ENCODE measurements at regions not wholly inside any gene's neighbourhood (a gene's known extent, or its start where the extent isn't known, plus 50 kb on each side); places are given as distances from the start of the nearest gene placed in this dataset.
A peak's percentile ranks its signal among the peaks of the same experiment; 100 is the strongest.

GRCh38 chr7:45391618-45392451 is 182.3 kb upstream of the ADCY1 start:
- peaks cover 6% of the 10 kb centered on the region for H3K27me3 Mint-ChIP-seq
- no peak overlapping the region for H3K27ac Mint-ChIP-seq
- no peak for ATAC-seq (replicated peaks)
- H3K36me3 Mint-ChIP-seq (ENCODE audit: low read depth): no peaks in the 10 kb centered on the region
- no peaks in the 10 kb centered on the region for H3K9me3 Mint-ChIP-seq
- H3K4me3 Mint-ChIP-seq: no peak overlapping the region
- no peaks in the 10 kb centered on the region for H3K4me1 Mint-ChIP-seq

- Mint-ChIP-seq H3K36me3 (ENCODE audit: low read depth) (no peaks in the 10 kb centered on the region), H3K27me3 (peaks cover 3% of the 10 kb centered on the region), H3K4me1 (no peaks in the 10 kb centered on the region), H3K4me3 (no peak overlapping the region), H3K27ac (no peak overlapping the region), H3K9me3 (no peaks in the 10 kb centered on the region)
- no peak for ATAC-seq (replicated peaks)
Observed at GRCh38 chr7:45394117-45394708, 180.0 kb upstream of the ADCY1 start.

- H3K4me1 Mint-ChIP-seq: peaks cover 5% of the 10 kb centered on the region
- H3K9me3 Mint-ChIP-seq: peaks cover 6% of the 10 kb centered on the region
- H3K4me3 Mint-ChIP-seq: no peak overlapping the region
- no peak overlapping the region for H3K27ac Mint-ChIP-seq
- H3K27me3 Mint-ChIP-seq: peaks cover 5% of the 10 kb centered on the region
- no peaks in the 10 kb centered on the region for H3K36me3 Mint-ChIP-seq (ENCODE audit: low read depth)
- no peak for ATAC-seq (replicated peaks)
Observed at GRCh38 chr7:45399069-45399468, 175.1 kb upstream of the ADCY1 start.

- H3K27ac Mint-ChIP-seq: no peak overlapping the region
- H3K9me3 Mint-ChIP-seq: peaks cover 6% of the 10 kb centered on the region
- H3K36me3 Mint-ChIP-seq (ENCODE audit: low read depth): no peaks in the 10 kb centered on the region
- peaks cover 12% of the 10 kb centered on the region for H3K27me3 Mint-ChIP-seq
- no peak for ATAC-seq (replicated peaks)
- H3K4me3 Mint-ChIP-seq: no peak overlapping the region
- peaks cover 5% of the 10 kb centered on the region for H3K4me1 Mint-ChIP-seq
Observed at GRCh38 chr7:45400680-45401079, 173.5 kb upstream of the ADCY1 start.

- Mint-ChIP-seq H3K9me3 (peaks cover 6% of the 10 kb centered on the region), H3K4me3 (no peak overlapping the region), H3K27me3 (peaks cover 15% of the 10 kb centered on the region), H3K4me1 (peaks cover 5% of the 10 kb centered on the region), H3K27ac (no peak overlapping the region), H3K36me3 (ENCODE audit: low read depth) (no peaks in the 10 kb centered on the region)
- no peak for ATAC-seq (replicated peaks)
Observed at GRCh38 chr7:45401155-45401554, 173.0 kb upstream of the ADCY1 start.

- H3K9me3 Mint-ChIP-seq: peaks cover 6% of the 10 kb centered on the region
- no peak for ATAC-seq (replicated peaks)
- H3K27ac Mint-ChIP-seq: no peak overlapping the region
- no peaks in the 10 kb centered on the region for H3K36me3 Mint-ChIP-seq (ENCODE audit: low read depth)
- peaks cover 15% of the 10 kb centered on the region for H3K27me3 Mint-ChIP-seq
- peaks cover 5% of the 10 kb centered on the region for H3K4me1 Mint-ChIP-seq
- no peak overlapping the region for H3K4me3 Mint-ChIP-seq
Observed at GRCh38 chr7:45401851-45402250, 172.3 kb upstream of the ADCY1 start.

GRCh38 chr7:45402480-45403218 is 171.5 kb upstream of the ADCY1 start:
- H3K27ac Mint-ChIP-seq: no peak overlapping the region

GRCh38 chr7:45404622-45405021 is 169.5 kb upstream of the ADCY1 start:
- Mint-ChIP-seq H3K9me3 (peaks cover 6% of the 10 kb centered on the region), H3K4me1 (peaks cover 5% of the 10 kb centered on the region), H3K27me3 (peaks cover 24% of the 10 kb centered on the region), H3K4me3 (no peak overlapping the region), H3K36me3 (ENCODE audit: low read depth) (no peaks in the 10 kb centered on the region), H3K27ac (no peak overlapping the region)
- ATAC-seq (replicated peaks): no peak

More at GRCh38 chr7:45402480-45403218, 171.5 kb upstream of the ADCY1 start:
- ATAC-seq (replicated peaks): peak; percentile 90
- no peak overlapping the region for H3K4me3 Mint-ChIP-seq
- H3K36me3 Mint-ChIP-seq (ENCODE audit: low read depth): no peaks in the 10 kb centered on the region
- H3K4me1 Mint-ChIP-seq: peaks cover 5% of the 10 kb centered on the region
- H3K9me3 Mint-ChIP-seq: peaks cover 6% of the 10 kb centered on the region
- H3K27me3 Mint-ChIP-seq: peaks cover 15% of the 10 kb centered on the region

- Mint-ChIP-seq H3K36me3 (ENCODE audit: low read depth) (no peaks in the 10 kb centered on the region), H3K4me1 (peaks cover 5% of the 10 kb centered on the region), H3K9me3 (peaks cover 12% of the 10 kb centered on the region), H3K27ac (no peak overlapping the region), H3K4me3 (no peak overlapping the region), H3K27me3 (peaks cover 24% of the 10 kb centered on the region)
- ATAC-seq (replicated peaks): no peak
Observed at GRCh38 chr7:45407730-45408408, 166.3 kb upstream of the ADCY1 start.

- Mint-ChIP-seq H3K27me3 (peaks cover 23% of the 10 kb centered on the region), H3K36me3 (ENCODE audit: low read depth) (no peaks in the 10 kb centered on the region)
- no peak for ATAC-seq (replicated peaks)
Observed at GRCh38 chr7:45408409-45408737, 165.8 kb upstream of the ADCY1 start.

GRCh38 chr7:45410893-45411292 is 163.3 kb upstream of the ADCY1 start:
- no peaks in the 10 kb centered on the region for H3K4me1 Mint-ChIP-seq
- H3K4me3 Mint-ChIP-seq: no peak overlapping the region
- H3K36me3 Mint-ChIP-seq (ENCODE audit: low read depth): no peaks in the 10 kb centered on the region
- ATAC-seq (replicated peaks): no peak
- peaks cover 7% of the 10 kb centered on the region for H3K9me3 Mint-ChIP-seq
- H3K27ac Mint-ChIP-seq: no peak overlapping the region
- peaks cover 10% of the 10 kb centered on the region for H3K27me3 Mint-ChIP-seq

More at GRCh38 chr7:45408409-45408737, 165.8 kb upstream of the ADCY1 start:
- peaks cover 5% of the 10 kb centered on the region for H3K4me1 Mint-ChIP-seq
- no peak overlapping the region for H3K27ac Mint-ChIP-seq
- no peak overlapping the region for H3K4me3 Mint-ChIP-seq
- H3K9me3 Mint-ChIP-seq: peaks cover 12% of the 10 kb centered on the region

GRCh38 chr7:45413419-45413818 is 160.7 kb upstream of the ADCY1 start:
- no peak overlapping the region for H3K27ac Mint-ChIP-seq
- ATAC-seq (replicated peaks): no peak

GRCh38 chr7:45414226-45414625 is 159.9 kb upstream of the ADCY1 start:
- no peak for ATAC-seq (replicated peaks)
- Mint-ChIP-seq H3K4me3 (no peak overlapping the region), H3K27ac (no peak overlapping the region), H3K4me1 (no peaks in the 10 kb centered on the region), H3K9me3 (peaks cover 7% of the 10 kb centered on the region), H3K36me3 (ENCODE audit: low read depth) (no peaks in the 10 kb centered on the region), H3K27me3 (peaks cover 11% of the 10 kb centered on the region)

More at GRCh38 chr7:45413419-45413818, 160.7 kb upstream of the ADCY1 start:
- no peak overlapping the region for H3K4me3 Mint-ChIP-seq
- H3K9me3 Mint-ChIP-seq: peaks cover 7% of the 10 kb centered on the region
- H3K36me3 Mint-ChIP-seq (ENCODE audit: low read depth): no peaks in the 10 kb centered on the region
- H3K4me1 Mint-ChIP-seq: no peaks in the 10 kb centered on the region
- H3K27me3 Mint-ChIP-seq: peaks cover 14% of the 10 kb centered on the region

- peaks cover 7% of the 10 kb centered on the region for H3K9me3 Mint-ChIP-seq
- H3K36me3 Mint-ChIP-seq (ENCODE audit: low read depth): no peaks in the 10 kb centered on the region
- peaks cover 18% of the 10 kb centered on the region for H3K27me3 Mint-ChIP-seq
- H3K4me3 Mint-ChIP-seq: no peak overlapping the region
- ATAC-seq (replicated peaks): no peak
- no peak overlapping the region for H3K27ac Mint-ChIP-seq
- no peaks in the 10 kb centered on the region for H3K4me1 Mint-ChIP-seq
Observed at GRCh38 chr7:45415265-45415664, 158.9 kb upstream of the ADCY1 start.
